Esophagus squamous epithelium (tissue), 4 donors: ENCODE measurements at regions not wholly inside any gene's neighbourhood (a gene's known extent, or its start where the extent isn't known, plus 50 kb on each side); places are given as distances from the start of the nearest gene placed in this dataset.

Experiments
- CTCF ChIP-seq, 6 experiments: fragments of 450-650 bp in 4 of 6; fragments of 200-600 bp in 2 of 6; sonication (generic) in 2 of 6; IDR thresholded peaks; one replicate each; pipeline ENCODE4 v1.5.1; 2016 to 2019; ENCODE audit warnings: antibody characterized with exemption in 6 of 6, mild to moderate bottlenecking in 4 of 6, moderate library complexity in 4 of 6
- POLR2A ChIP-seq, 4 donors: fragments of 450-650 bp; IDR thresholded peaks; one replicate each; pipeline ENCODE4 v1.6.1; 2017; ENCODE audit warnings: antibody characterized with exemption in 4 of 4, mild to moderate bottlenecking in 4 of 4, moderate library complexity in 3 of 4

DNA sequence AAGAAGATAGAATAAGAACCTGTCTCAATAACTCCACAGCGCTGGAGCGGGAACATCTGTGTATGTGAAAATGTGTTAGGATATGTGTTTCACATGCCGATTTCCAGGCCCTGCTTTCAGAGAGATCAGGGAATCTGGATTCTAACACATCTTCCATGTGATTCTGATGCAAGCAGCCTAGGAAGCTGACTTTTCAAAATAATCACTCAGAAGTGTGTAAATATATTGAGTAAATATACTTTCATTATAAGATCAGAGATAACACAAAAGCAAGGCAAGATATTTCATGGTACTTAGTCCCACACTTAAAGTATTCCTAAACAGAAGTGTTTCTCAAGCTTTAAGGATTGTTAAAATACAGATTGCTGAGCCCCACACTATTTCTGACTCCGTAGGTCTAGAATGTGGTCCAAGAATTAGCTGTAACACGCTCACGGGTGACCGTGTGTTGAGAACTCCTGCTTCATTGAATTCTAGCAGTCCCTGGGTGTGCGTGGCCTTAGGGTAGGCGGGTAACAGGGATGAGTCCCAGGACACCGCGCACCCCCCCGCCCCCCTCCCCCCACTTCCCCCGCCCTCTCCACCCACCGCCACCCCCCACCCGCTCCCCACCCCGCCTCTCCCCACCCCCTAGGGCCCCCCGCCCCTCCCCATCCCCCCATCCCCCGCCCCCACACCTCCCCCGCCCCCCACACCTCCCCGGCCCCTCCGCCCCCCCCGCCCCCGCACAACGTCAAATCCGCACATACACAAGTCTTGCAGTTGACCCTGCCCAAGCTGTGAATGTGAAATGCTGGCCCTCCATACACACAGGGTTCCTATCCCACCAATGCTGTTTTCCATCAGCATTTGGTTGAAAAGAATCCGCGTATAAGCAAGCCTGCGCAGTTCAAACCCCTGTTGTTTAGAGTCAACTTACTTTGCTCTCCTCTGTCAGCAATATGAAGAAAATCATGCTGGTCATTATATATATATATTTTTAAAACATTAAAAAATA, 94.2 kb upstream of the SLC39A10 start:
- TF ChIP-seq POLR2A (IDR thresholded peaks at IDR 0.05) = no peak
- TF ChIP-seq CTCF (IDR thresholded peaks at IDR 0.05) = no peak
